WERI-Rb-1 (cell line): ENCODE measurements at regions not wholly inside any gene's neighbourhood (a gene's known extent, or its start where the extent isn't known, plus 50 kb on each side); places are given as distances from the start of the nearest gene placed in this dataset.

Experiments used
- DNase-seq: peaks from one replicate; pipeline ENCODE4 v3.0.0-alpha.2; 2020
- H3K27ac ChIP-seq: fragments of 250-450 bp; sonication (Bioruptor Pico); 2 replicates; pipeline ENCODE4 v1.5.1; 2020; ENCODE audit warnings: mild to moderate bottlenecking, moderate library complexity
- H3K27me3 ChIP-seq: fragments of 250-450 bp; sonication (Bioruptor Pico); 2 replicates; pipeline ENCODE4 v1.5.1; 2021; ENCODE audit warnings: mild to moderate bottlenecking, low read depth, moderate library complexity; ENCODE audit not compliant: insufficient read depth, severe bottlenecking
- H3K36me3 ChIP-seq: fragments of 250-450 bp; sonication (Bioruptor Pico); 2 replicates; pipeline ENCODE4 v1.5.1; 2020; ENCODE audit warnings: mild to moderate bottlenecking, moderate library complexity
- H3K4me3 ChIP-seq: 2 replicates; pipeline ENCODE4 v1.5.1; 2011; ENCODE audit warnings: low read depth, mild to moderate bottlenecking, control low read depth, low read length
- H3K9me3 ChIP-seq: fragments of 250-450 bp; sonication (Bioruptor Pico); 2 replicates; pipeline ENCODE4 v1.5.1; 2021; ENCODE audit warnings: mild to moderate bottlenecking, moderate library complexity; ENCODE audit not compliant: severe bottlenecking
- CTCF ChIP-seq: IDR thresholded peaks from 2 replicates; pipeline ENCODE4 v1.5.1; 2011; ENCODE audit warnings: low read depth, mild to moderate bottlenecking, control low read depth, inconsistent platforms, low read length

GRCh38 chr20:12466915-12467314, 541.9 kb upstream of the SPTLC3 start:
- H3K27ac ChIP-seq, result no peak overlapping the region
- no peak overlapping the region for H3K4me3 ChIP-seq
- DNase-seq, result no peak
- no peak for TF ChIP-seq CTCF
- H3K36me3 ChIP-seq, result no peaks in the 10 kb centered on the region
- H3K9me3 ChIP-seq, result no peaks in the 10 kb centered on the region
- no peaks in the 10 kb centered on the region for H3K27me3 ChIP-seq

GRCh38 chr20:12467758-12468157, 541.0 kb upstream of the SPTLC3 start:
- no peak for TF ChIP-seq CTCF
- Histone ChIP-seq H3K9me3 (no peaks in the 10 kb centered on the region), H3K36me3 (no peaks in the 10 kb centered on the region), H3K4me3 (no peak overlapping the region), H3K27ac (no peak overlapping the region), H3K27me3 (no peaks in the 10 kb centered on the region)
- no peak for DNase-seq

- no peak for TF ChIP-seq CTCF
- Histone ChIP-seq H3K27ac (no peak overlapping the region), H3K4me3 (no peak overlapping the region), H3K9me3 (no peaks in the 10 kb centered on the region), H3K27me3 (no peaks in the 10 kb centered on the region), H3K36me3 (no peaks in the 10 kb centered on the region)
- DNase-seq, result no peak
These were observed 526.1 kb upstream of the SPTLC3 start for GRCh38 chr20:12482661-12483060.

- Histone ChIP-seq H3K27me3 (no peaks in the 10 kb centered on the region), H3K4me3 (no peak overlapping the region), H3K9me3 (no peaks in the 10 kb centered on the region), H3K27ac (no peak overlapping the region), H3K36me3 (no peaks in the 10 kb centered on the region)
- no peak for DNase-seq
- no peak for TF ChIP-seq CTCF
These were observed 506.3 kb upstream of the SPTLC3 start for GRCh38 chr20:12502443-12502842.

GRCh38 chr20:12504779-12505178, 504.0 kb upstream of the SPTLC3 start:
- Histone ChIP-seq H3K9me3 (no peaks in the 10 kb centered on the region), H3K36me3 (no peaks in the 10 kb centered on the region), H3K27ac (no peak overlapping the region), H3K4me3 (no peak overlapping the region), H3K27me3 (no peaks in the 10 kb centered on the region)
- TF ChIP-seq CTCF, result no peak
- no peak for DNase-seq

- DNase-seq, result no peak
- no peak for TF ChIP-seq CTCF
- H3K27ac ChIP-seq, result no peak overlapping the region
- no peak overlapping the region for H3K4me3 ChIP-seq
- H3K27me3 ChIP-seq, result no peaks in the 10 kb centered on the region
- no peaks in the 10 kb centered on the region for H3K36me3 ChIP-seq
- no peaks in the 10 kb centered on the region for H3K9me3 ChIP-seq
These were observed 497.3 kb upstream of the SPTLC3 start for GRCh38 chr20:12511499-12511898.
